D721Med (cell line): ENCODE measurements at regions not wholly inside any gene's neighbourhood (a gene's known extent, or its start where the extent isn't known, plus 50 kb on each side); places are given as distances from the start of the nearest gene placed in this dataset.

Experiments used
- DNase-seq: peaks from one replicate; pipeline ENCODE4 v3.0.0; 2011; ENCODE audit warnings: low spot score; ENCODE audit not compliant: insufficient read length
- FAIRE-seq: peaks from 2 replicates; lab custom pipeline; 2011; peaks lifted over from hg19 to GRCh38; lab: Jason Lieb, UNC
- CTCF ChIP-seq: IDR thresholded peaks from 2 replicates; pipeline ENCODE4 v1.5.1; 2012; ENCODE audit warnings: mild to moderate bottlenecking, control low read depth; ENCODE audit not compliant: insufficient read depth; ENCODE audit errors: missing control alignments

- no peak for TF ChIP-seq CTCF
- DNase-seq = no peak
- FAIRE-seq = no peak
Measured at GRCh38 chr6:147071776-147072175, 132.4 kb upstream of the STXBP5 start.

GRCh38 chr6:147075381-147075780 is 128.8 kb upstream of the STXBP5 start:
- no peak for DNase-seq
- TF ChIP-seq CTCF = no peak
- FAIRE-seq = no peak

- TF ChIP-seq CTCF = no peak
- no peak for FAIRE-seq
- no peak for DNase-seq
Measured at GRCh38 chr6:147077251-147077650, 127.0 kb upstream of the STXBP5 start.

GRCh38 chr6:147078106-147078505 is 126.1 kb upstream of the STXBP5 start:
- no peak for FAIRE-seq
- TF ChIP-seq CTCF = no peak
- no peak for DNase-seq

- no peak for DNase-seq
- TF ChIP-seq CTCF = no peak
- FAIRE-seq = no peak
Measured at GRCh38 chr6:147078602-147079001, 125.6 kb upstream of the STXBP5 start.

- FAIRE-seq (no peak), DNase-seq (no peak)
- TF ChIP-seq CTCF = no peak
Measured at GRCh38 chr6:147080225-147080624, 124.0 kb upstream of the STXBP5 start.

GRCh38 chr6:147081076-147081609 is 123.1 kb upstream of the STXBP5 start:
- DNase-seq (no peak), FAIRE-seq (no peak)
- TF ChIP-seq CTCF = no peak
